NCI-H1105 (cell line): ENCODE measurements at regions not wholly inside any gene's neighbourhood (a gene's known extent, or its start where the extent isn't known, plus 50 kb on each side); places are given as distances from the start of the nearest gene placed in this dataset.

ENCODE experiments used
- DNase-seq: peaks from one replicate; lab custom pipeline; 2025; lab: John Stamatoyannopoulos, UW

DNA sequence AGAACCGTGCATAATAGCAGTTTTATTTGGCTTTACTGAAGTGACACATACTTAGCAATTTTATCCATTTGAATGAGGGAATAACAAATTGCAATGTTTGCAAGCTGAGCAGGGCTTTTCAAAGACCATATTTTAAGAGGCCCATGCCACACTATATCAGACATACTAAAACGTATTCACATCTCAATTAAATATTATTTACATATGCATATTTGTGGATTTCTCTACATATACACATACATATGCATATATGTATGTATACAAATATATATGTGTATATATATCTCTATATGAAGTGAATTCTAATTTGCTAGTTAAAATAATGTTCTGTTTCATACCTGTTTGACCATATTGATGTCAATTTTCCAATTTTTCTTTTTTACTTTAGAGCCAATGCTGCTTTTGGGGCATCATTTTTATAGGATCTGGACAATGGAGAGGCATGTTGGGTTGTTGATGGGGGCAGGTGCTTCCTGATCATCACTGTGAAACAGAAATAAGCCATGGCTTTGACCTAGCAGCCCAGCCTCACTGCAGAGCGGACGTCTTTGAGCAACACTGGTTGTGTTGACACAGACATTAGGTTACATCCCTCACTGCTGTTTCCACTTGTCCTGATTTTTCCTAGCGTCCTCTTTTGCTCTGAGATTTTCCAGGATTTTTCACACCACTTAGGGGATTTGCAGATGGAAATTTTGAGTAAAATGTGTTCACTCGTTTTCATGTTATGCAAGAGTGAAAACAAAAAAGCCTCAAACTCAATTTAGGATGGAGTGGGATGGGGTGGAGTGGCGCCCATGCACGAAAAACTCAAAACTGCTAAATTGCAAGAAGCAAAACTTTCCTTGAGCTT lies 56.9 kb downstream of the RDH14 start:
- DNase-seq: no peak

GRCh38 chr2:18502142-18502541 lies 58.3 kb downstream of the RDH14 start:
- no peak for DNase-seq

DNA sequence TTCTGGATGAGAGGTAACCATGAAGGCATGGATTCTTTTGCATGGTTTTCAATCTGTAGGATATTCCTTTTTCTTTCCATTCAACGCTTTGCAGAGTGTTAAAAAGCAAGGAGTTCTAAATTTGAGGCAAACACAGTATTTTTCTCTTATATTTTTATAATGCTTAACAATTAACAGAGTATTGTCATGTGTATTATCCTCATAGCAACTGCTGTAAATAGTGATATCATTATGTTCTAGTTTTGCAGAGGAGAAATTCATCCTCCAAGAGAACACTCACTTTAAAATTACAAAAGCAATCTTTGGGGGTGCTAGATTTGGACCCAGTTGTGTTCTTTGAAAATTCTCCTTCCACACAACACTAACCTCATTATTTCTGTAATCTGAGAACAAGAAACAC lies 58.7 kb downstream of the RDH14 start:
- DNase-seq: no peak

DNA sequence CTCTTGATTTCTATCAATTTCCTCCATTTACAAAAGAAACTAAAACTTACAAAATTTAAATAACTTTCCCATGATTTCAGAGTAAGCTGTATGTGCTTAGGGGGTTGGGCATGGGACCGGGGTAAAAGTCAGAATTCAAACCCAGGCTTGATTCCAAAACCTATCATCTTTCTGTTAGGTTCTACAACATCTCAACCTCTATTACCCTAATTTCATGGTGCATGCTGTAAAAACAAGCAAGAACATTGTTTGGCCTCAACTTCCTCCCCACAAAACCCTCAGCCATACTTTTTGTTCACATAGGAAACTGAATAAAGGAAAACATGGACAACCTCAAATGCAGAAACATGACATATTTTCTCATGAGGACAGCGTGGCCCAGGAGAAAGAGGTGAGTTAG lies 59.3 kb downstream of the RDH14 start:
- DNase-seq: no peak

GRCh38 chr2:18500333-18500732 lies 60.1 kb downstream of the RDH14 start:
- no peak for DNase-seq

GRCh38 chr2:18498531-18498930 lies 61.9 kb downstream of the RDH14 start:
- DNase-seq: no peak

- no peak for DNase-seq
Observed at GRCh38 chr2:18496516-18496915, 63.9 kb downstream of the RDH14 start.

- DNase-seq: no peak
Observed at GRCh38 chr2:18495058-18495457, 65.4 kb downstream of the RDH14 start.

GRCh38 chr2:18492721-18493120 lies 67.7 kb downstream of the RDH14 start:
- no peak for DNase-seq

GRCh38 chr2:18491577-18491976 lies 68.9 kb downstream of the RDH14 start:
- DNase-seq: no peak

- DNase-seq: no peak
Observed at GRCh38 chr2:18490901-18491300, 69.6 kb downstream of the RDH14 start.

- DNase-seq: no peak
Observed at GRCh38 chr2:18487106-18487913, 73.1 kb downstream of the RDH14 start.

GRCh38 chr2:18484625-18485024 lies 75.8 kb downstream of the RDH14 start:
- DNase-seq: no peak

GRCh38 chr2:18483896-18484295 lies 76.6 kb downstream of the RDH14 start:
- no peak for DNase-seq

DNA sequence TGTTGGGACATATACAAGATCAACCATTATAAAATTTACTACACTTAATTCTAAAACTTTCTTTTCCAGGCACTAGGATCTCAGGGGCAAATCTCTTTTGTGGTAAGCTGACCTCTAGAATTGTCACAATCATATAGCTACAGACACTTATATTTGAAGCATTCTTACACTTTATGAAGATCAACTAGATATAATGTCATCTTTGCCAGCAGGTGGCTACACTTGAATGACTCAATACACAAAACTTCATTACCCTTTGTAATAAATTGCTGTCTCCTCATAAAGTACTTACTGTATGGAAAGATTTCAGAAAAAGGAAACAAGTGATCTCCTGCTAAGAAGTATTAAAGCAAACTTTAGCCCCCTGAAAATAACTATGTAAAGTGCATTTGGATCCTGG lies 77.8 kb downstream of the RDH14 start:
- no peak for DNase-seq

DNA sequence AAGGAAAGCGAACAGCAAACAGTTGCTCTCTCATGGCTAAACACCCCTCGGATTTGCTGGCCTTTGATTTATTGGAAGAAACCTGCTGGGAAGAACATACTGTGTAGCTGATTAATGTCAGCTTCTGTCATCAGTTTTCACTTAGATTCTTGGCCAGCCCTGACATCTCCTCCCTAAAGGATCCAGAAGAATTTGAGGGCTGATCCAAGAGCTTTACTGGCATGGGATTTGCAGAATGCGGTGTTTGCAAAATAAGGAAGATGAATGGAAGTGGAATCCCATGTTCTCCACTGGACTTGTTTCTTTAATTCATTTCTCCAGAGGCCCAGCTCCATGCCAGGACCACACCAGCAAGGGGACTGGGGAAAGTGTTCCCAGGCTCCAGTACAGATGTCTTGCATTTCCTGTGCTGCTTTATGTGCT lies 80.5 kb downstream of the RDH14 start:
- no peak for DNase-seq

DNA sequence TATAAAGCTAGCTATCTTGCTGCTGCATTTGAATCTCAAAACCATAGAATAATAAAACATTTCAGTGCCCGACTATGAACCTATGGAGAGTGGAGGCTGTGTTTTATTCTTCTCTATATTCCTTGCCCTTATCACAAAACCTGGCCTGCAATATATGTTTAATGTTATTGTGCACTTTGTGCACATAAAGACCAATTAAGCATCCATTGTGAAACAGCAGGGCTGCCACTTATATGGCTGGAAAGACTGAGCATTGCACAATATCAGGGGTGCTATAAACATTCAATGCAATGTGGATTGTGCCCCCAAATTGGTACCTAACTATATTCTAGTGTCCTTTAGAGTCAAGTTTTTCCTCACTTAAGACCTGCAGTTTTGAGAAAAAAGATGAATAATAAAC lies 83.2 kb downstream of the RDH14 start:
- no peak for DNase-seq

GRCh38 chr2:18476484-18476883 lies 84.0 kb downstream of the RDH14 start:
- DNase-seq: no peak

- no peak for DNase-seq
Observed at GRCh38 chr2:18475884-18476283, 84.6 kb downstream of the RDH14 start.

DNA sequence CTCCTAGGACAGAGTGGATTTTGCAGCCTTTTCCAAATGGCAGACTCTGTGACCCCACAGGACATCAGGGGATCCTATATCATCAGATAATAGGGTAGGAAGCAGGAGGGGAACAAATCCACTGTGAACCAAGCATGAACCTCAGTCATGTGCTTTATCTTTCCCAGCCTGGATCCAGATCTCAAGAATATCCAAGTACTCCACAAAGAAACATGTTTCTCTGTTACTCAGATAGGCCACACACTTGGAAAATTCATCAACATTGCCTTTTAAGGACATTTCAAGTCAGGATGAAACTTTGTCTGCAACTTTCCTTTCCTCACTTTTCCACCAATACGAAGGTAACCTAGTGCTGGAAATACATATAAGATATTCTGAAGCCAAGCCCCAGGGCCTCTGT lies 85.8 kb downstream of the RDH14 start:
- no peak for DNase-seq

DNA sequence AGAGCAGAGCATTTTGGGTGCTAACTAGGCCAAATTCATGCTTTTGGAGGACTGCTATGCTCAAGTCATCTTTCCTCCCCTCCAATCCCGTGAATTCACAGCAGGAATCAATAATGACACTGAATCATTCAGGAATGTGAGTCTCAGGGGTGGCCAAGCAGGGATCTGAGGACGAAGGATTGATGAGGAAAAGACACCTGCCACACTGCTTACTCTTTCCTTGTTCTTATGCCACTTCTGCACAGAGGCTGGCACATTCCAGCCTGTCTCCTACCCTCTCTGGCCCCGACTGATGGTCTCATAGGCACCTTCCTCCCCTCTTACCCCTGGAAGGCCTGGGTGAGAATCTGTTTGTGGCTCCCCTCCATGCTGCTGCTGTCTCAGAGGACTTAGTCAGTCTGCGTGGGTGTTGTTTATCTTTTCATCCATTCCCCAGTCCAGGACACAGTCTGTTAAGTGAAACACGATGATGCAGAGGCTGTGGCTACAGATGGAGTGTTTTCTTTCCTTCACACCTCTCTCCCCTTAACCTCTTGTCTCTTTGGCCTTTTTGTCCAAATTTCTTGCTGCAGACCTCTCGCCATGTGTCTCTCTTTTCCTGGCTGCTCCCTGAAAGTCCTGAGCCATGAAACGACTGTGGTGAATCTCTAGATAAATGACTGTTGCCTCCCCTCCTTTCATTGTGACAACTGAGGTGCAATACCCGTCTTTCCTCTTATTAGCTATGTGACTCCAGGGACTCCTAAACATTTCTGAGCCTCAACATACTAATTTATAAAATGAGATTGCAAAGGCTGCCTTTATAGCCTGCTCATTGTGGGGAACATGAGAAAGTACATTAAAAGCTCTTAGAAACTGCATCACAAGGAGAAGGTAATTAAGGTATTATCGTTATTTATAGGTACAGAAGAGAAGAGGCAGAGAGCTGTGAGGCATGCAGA lies 86.9 kb downstream of the RDH14 start:
- no peak for DNase-seq

DNA sequence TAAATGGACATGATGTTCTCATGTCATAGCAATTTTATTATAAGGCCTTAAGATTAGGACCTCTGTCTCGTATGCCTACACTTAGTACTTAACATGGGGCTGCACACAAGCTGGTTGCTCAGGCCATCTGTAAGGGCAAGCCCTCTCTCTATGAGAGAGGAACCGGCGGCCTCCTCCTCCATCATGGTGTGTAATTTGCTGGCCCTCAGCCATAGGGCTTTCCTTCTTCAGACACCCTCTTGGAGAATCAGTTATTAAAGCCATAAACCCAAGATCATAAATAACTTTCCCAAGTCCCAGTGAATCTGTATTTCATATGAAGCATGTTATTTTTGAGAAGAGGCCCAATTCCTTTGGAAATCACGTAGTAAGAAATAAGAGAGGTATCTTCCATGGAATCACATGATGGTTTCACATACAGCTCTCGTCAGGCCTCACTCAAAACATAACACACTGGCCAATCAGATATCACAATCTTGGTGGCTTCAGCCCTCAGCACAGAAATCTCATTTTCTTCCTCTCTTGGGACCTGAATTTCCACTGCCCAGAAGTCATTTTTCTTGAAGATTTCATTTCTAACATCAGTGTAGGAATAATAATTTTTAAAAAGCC lies 92.6 kb downstream of the RDH14 start:
- no peak for DNase-seq
